NCI-H1436 (cell line): ENCODE measurements at regions not wholly inside any gene's neighbourhood (a gene's known extent, or its start where the extent isn't known, plus 50 kb on each side); places are given as distances from the start of the nearest gene placed in this dataset.
"Not testable (repeated sequence)": the region's sequence is repeated elsewhere in the genome, so short reads cannot be mapped to it uniquely, and the experiment has no call there.

ENCODE experiments used
- DNase-seq: peaks from one replicate; lab custom pipeline; 2025; lab: John Stamatoyannopoulos, UW

DNA sequence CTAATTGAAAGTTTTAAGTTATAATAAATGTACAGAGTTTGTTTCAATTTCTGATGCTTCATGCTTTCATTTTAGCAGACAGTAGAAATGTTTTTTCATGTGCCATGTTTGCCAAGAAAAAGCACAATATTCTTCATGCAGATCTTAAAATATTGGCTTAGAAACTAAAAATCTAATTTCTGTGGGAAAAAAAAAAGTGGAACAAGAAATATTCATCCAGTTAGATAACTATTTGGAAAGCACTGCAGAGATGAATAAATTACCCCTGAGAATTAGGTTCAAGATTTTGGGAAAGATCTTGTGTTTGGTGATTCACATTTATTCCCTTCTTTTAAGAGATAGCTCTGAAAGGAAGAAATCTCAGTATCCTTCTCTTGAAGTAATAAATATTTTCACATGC, 912.5 kb downstream of the C4orf33 start:
- no peak for DNase-seq

DNA sequence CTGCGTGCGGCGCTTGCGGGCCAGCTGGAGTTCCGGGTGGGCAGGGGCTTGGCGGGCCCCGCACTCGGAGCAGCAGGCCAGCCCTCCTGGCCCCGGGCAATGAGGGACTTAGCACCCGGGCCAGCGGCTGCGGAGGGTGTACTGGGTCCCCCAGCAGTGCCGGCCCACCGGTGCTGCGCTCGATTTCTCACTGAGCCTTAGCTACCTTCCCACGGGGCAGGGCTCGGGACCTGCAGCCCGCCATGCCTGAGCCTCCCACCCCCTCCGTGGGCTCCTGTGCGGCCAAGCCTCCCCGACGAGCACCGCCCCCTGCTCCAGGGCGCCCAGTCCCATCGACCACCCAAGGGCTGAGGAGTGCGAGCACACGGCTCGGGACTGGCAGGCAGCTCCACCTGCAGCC, 916.9 kb downstream of the C4orf33 start:
- DNase-seq, result not testable (repeated sequence)

DNA sequence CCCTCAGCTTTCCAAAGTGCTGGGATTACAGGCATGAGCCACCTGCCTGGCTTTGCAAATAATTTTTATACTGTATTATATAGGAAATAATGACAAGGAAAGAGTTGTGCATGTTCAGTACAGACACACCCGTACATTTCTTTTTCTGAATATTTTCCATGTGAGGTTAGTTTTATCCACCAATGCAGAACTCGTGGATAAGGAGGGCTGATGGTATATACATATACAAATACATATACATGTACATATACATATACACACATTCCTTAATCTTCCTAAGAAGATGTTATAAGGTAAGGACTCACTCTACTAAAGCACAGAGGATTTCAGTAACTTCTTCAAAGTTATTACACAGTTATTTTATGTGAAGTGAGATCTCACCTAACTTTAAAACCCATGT, 925.8 kb downstream of the C4orf33 start:
- DNase-seq, result no peak

DNA sequence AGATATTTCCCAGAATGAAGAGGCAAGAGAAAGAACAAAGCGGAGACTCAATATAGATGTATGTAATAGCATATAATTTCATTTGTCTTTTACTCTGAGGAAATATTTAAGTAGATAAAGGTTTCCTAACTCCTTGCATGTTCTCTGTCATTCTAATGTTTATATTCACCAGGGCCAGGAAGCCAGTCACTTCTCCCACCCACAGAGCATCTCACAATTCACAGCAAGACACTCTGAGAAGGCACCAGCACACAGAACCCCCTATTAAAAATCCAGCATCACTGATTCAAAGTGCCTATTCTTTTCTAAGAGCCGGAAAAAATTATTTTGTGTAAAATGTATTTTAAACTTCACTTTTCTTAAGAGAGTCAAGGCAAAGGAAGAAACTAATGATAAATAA, 927.1 kb downstream of the C4orf33 start:
- DNase-seq, result no peak

DNA sequence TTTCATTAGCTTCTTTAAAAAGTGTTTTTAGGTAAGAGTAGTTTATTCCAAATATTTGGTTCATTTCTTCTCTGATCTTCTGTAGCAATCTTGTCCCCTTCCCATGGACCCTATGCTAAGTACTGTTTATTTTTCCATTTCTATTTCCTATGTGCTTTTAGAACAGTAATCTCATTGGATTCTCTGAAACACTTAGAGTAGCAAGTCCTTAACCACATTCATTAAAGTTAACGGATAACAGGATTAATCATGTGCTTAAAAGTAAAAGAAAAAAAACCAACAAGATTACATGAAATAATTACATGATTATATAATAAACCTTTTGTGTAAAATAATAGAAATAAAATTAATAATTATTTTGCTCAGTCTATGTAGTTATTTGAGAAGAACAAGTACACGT, 929.7 kb downstream of the C4orf33 start:
- peak; percentile 40 for DNase-seq

DNA sequence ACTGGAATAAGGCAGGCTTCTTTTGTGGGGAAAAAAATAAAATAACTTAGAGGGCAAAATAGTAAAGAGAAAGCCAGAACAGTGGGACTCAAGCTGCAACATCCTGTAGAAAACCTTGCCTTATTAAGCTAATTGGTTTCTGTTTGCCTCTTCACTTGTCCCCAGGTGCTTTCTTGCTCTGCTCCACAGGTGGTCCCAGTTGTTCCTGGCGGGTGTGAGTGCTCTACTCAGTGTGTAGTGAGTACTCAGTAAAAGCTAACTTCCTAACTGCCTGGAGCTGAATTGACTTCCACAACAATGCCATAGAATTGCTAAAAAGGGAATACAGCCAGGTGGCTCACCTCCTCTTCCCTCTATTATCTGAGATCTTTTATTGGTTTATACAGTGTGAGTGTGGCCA, 930.2 kb downstream of the C4orf33 start:
- peak; percentile 92 for DNase-seq

DNA sequence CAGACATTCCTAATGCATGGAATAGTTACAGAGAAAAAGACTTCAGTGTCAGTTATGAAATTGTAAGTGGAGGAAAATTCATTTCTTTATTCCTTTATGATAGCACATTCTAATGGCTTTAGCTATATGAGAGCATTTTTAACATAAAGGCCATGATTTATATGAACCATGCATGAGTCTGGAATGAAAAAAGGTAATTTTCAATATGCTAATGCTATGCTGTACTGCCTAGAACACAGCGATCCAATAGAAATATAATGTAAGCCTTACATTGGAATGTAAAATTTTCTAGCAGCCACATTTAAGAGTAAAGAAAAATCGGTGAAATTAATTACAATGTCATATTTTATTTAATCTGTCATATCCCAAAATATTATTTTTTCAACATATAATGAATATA, 932.0 kb downstream of the C4orf33 start:
- no peak for DNase-seq

DNA sequence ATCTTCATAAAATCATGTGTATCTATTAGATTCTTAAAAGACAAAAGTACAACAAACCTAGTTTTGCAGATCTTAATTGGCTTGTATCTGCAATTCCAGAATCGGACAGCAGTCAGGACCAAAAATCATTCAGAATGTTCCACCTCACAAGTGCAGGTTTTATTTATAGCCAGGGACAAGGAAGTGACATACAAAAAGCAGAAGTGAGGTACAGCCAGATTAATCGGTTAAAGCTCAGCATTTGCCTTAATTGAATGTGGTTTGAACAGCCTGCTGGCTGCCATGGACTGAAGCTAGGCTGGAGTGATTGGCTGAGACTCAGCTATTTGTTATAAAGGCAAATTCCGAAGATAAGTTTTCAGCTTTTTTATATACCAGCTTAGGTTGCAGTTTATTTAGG, 932.6 kb downstream of the C4orf33 start:
- DNase-seq, result no peak

DNA sequence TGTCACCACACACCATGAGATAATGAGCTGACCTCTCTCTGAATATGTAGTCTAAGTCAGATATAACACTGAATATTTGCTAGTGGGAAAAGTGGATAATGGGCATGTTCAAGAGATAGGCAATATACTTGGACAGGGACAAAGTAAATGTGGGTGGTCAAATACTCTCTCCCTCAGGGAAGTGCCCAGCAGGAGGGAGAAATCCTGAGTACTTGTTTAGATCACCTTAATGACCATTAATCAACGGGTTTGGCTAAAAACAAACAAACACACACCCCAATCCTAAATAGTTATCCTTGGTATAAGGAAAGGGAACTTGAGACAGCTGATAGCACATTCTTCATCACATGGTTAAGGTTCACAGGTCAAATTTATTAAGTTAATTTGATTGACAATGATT, 933.5 kb downstream of the C4orf33 start:
- no peak for DNase-seq

GRCh38 chr4:130031858-130032257, 935.9 kb downstream of the C4orf33 start:
- DNase-seq, result no peak

- DNase-seq, result not testable (repeated sequence)
These were observed 937.7 kb downstream of the C4orf33 start for GRCh38 chr4:130033657-130034056.

- DNase-seq, result no peak
These were observed 938.9 kb downstream of the C4orf33 start for GRCh38 chr4:130034876-130035275.

- no peak for DNase-seq
These were observed 939.4 kb downstream of the C4orf33 start for GRCh38 chr4:130035391-130035790.

- not testable (repeated sequence) for DNase-seq
These were observed 941.9 kb downstream of the C4orf33 start for GRCh38 chr4:130037866-130038265.

GRCh38 chr4:130038540-130038939, 942.6 kb downstream of the C4orf33 start:
- not testable (repeated sequence) for DNase-seq

GRCh38 chr4:130043732-130044160, 947.8 kb downstream of the C4orf33 start:
- no peak for DNase-seq

- no peak for DNase-seq
These were observed 949.0 kb downstream of the C4orf33 start for GRCh38 chr4:130044788-130045531.

- no peak for DNase-seq
These were observed 957.8 kb downstream of the C4orf33 start for GRCh38 chr4:130053723-130054122.

DNA sequence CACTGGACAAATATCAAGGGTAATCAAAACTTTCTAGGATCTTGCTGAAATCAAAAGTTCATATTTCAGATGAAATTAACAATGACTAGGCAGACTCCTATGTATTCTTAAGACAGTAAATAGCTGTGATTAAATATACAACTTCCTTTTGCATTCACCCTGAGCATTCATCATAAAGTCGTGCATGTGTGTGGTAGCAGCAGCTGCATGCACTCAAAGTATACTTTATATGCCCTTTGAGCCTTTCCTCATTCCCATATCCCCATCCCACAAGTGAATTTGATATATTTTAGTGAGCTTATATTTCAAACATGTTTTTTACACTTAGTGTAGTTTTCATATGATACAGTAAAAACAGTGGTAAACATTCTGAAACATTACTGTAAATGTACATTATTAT, 959.0 kb downstream of the C4orf33 start:
- DNase-seq, result no peak

GRCh38 chr4:130056286-130056685, 960.3 kb downstream of the C4orf33 start:
- no peak for DNase-seq

DNA sequence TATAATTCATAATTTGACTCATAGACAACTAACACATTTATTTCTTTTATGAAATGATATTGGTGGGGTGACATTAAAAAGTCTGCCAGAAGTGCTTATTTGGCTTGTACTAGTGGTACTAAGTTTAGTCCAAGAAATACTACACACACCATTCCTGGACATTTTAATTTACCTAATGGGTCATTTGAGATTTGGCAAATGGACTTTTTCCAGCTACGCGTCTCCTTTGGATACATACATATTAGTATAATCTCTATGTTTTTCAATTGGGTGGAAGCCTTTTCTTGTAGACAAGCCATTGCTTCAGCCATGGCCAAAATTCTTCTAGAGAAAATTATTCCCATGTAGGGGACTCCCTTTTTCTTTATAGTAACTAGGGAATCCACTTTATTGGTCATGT, 968.5 kb downstream of the C4orf33 start:
- DNase-seq, result no peak

DNA sequence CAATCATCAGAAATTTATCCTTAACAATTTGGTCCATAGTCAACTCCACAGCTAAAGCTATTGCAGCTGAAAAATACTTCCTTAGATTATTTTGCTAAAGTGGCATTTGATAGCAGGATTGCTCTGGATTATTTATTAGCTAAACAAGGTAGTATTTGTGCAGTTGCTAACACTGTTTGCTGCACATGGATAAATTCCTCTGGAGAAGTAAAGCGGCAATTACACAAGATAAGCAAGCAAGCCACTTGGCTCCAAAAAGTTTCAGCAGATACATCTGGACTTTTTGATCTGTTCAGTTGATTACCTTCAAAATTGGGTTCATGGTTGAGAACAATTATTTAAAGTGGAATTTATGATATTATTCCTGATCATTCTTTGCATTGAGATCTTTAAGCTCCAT, 971.5 kb downstream of the C4orf33 start:
- DNase-seq, result no peak

GRCh38 chr4:130068072-130068471, 972.1 kb downstream of the C4orf33 start:
- DNase-seq, result no peak

DNA sequence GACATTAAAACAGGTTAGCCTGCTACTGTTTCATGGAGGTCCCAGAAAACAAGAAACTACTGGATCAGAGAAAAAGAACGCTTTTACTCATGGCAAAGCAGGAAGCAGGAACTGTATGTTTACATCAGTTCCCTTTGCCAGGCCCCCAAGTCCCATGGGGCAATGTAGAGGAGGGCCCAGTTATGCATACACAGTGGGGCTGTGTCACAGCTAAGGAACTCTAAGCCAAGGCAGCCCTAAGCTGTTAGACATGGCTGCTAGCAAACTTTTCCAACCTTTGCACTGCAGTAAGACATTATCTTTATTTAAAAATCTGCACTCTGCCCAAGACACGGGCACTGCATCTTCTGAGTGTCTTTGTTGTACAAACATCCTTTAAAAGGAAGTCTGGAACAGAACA, 975.8 kb downstream of the C4orf33 start:
- DNase-seq, result peak; percentile 19
